ENCODE measurements at regions not wholly inside any gene's neighbourhood (a gene's known extent, or its start where the extent isn't known, plus 50 kb on each side); places are given as distances from the start of the nearest gene placed in this dataset.
A peak's percentile ranks its signal among the peaks of the same experiment; 100 is the strongest.

DNA sequence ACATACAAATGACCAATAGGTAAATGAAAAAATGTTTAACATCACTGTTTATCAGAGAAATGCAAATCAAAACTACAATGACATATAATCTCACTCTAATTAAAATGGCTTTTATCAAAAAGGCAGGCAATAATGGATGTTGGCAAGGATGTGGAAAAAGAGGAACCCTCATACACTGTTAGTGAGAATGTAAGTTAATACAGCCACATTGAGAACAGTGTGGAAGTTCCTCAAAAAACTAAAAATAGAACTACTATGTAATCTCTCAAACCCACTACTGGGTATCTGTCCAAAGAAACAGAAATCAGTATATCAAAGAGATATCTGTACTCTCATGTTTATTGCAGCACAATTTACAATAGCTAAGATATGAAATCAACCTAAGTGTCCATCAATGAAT lies 165.9 kb upstream of the HHIP start:
- no peak for DNase-seq

DNA sequence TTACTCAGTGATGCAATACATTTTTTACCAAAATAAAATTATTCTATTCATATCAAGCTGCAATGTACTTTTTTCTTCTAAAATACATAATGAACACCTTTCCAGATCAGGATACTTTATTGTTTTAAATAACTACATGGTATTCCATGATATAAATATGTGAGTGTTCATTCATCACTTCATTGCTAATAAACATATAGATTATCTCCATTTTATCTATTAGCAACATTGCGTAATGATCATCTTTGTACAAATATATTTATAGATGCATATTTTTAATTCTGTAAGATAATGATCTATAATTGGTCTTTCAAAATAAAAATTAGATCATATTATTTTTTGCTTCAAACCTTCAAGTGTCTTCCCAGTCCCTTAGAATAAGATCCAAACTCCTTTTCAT lies 156.1 kb upstream of the HHIP start:
- no peak for DNase-seq

DNA sequence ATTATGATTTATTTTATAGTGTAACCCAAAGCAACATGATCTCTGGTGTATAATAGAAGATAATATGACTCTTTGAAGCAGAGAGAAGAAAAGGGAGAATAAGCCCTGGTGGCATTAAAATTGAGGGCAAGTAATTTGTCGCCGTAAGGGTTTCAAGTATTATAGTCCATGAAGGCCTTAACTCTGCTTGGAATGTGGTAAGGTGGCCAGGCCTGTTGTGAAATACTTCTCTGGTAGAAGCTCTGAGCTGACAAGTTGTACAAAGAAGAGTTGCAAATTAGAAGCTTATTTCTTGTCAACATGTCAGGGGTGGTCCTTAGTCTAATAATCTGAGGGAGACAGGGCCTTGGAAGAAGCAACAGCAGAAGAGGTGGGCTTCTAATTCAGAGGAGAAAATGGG lies 151.7 kb upstream of the HHIP start:
- no peak for DNase-seq

DNA sequence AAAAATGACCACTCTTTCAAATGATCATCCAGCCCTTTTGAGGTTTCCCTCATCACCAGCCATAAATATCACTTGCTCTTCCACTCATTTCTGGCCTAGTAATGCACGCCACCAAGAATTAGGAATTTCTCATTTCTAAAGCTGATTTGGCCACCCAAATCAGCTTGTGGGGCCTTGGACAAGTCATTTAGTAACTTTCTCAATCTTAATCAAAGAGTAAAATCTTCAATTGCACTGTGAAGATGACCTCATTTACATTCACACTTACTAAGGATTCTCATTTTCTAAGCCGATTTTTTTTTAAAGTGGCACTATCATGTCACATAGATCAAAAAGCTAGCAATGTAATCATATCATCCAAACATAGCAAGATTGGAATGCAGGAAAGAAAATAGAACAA lies 150.0 kb upstream of the HHIP start:
- DNase-seq = no peak

DNA sequence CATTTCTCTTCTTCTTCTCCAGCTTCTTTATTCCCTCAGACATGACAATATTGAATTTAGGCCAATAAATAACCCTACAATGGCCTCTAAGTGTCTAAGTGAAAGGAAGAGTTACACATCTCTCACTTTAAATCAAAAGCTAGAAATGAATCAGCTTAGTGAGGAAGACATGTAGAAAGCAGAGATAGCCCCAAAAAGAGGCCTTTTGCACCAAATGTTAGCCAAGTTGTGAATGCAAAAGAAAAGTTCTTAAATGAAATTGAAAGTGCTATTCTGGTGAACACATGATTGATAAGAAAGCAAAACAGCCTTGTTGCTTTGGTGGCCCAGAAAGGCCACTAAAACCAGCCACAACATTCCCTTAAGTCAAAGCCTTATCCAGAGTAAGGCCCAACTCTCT lies 146.2 kb upstream of the HHIP start:
- DNase-seq = no peak

DNA sequence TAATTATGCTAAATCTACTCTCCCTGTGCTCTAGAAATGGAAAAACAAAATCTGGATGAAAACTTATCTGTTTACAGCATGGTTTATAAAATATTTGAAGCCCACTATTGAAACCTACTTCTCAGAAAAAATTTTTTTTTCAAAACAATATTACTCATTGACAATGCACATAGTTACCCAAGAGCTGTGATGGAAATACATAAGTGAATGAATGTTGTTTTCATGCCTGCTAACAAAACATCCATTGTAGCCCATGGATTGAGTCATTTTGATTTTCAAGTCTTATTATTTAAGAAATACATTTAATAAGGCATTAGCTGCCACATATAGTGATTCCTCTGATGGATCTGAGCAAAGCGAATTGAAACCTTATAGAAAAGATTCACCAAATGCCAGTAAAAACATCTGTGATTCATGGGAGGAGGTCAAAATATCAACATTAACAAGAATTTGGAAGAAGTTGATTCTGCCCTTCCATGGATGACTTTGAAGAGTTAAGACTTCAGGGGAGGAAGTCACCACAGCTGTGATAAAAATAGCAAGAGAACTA lies 144.7 kb upstream of the HHIP start:
- no peak for DNase-seq

DNA sequence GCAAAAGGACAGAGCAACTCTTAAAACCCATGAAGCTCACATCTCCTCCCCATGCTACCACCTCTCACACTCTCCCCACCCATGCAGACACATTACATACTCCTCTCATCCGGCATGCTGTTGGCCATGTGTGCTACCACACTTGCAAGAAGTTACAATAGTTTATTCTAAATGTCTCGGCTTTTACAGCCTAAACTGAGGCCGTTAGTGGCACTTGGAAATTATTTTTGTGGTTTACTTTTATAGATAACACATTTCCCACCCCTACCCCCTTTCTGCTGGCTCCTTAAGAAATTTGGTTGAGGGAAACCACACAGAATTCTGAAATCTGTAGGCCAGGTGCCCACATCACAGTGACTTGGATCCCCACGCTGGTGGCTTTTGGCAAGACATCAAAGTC lies 141.1 kb upstream of the HHIP start:
- peak; percentile 22 for DNase-seq

DNA sequence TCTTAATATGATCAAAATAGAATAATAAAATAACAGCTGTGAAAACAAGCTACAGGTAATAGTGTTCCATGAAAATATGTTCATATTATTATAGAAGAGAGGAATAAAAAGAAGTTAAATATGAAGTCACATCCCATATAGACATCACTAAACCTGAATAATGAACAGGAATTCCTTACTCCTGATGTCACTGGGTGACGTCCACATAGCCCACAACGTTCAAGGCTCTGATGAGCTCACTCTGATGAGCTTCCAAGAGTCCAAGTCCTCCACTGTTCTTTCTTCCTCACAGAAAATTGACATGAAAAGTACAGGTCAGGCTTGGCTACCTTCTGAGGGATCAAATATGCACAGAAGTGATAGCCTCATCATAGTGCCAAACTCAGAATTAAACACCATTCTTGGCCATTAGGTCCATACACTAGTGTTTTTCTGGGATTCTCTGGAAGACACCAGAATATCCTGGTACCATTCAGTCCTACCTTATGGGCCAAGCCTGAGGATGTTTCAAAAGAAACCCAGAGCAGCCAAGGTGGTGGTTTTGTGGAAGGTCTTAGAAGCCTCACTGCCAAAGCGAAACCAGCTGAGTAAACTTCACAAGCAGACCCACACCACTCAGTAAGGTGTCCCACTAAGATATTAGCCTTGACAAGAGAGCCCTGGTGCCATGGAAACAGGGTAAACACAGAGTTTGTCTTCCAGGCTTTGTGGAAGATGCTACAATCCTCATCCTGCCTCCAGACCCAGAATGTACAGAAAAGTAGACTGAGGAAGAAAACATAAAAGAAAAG lies 138.4 kb upstream of the HHIP start:
- peak; percentile 37 for DNase-seq

DNA sequence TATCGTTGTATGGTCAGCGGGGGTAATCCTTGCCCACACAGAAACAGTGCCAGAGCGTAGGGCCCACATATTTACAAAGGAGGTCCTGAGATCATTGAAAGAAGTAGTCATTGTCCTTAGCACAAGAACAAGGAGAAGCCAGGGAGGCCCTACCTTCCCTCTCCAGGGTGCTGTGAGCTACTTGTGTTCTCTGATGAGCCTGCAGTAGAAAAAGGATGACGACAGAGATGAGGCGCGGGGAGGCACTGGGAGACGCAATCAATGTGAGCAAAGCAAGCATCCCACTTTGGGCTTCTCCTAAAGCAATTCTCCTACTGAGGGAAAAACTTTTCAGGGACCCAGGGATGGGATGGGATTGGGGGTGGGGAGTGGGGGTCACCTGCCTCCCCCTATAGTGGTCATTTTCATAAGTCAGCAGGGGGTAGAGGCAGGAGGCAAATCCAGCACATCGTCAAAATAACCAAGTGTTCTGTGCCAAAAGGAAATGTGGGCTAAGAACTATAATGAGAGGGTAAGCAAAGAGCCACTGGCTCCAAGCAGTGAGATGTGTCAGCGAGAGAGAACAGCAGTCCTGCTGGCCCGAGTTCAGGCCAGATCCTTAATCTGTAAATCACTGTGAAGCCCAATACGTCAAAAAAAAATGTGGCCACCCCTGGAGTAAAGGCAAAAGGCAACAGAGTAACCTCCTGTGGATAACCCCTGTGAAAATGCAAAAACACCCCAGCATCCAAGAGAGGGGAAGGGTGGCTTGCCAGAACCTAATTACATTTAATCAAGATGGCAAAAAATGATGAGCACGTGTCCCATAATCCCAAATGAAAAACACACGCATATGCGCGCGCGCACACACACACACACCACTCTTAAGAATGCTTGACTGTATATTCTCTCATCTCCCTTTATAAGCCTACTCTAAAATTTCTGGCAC lies 136.6 kb upstream of the HHIP start:
- peak; percentile 53 for DNase-seq

DNA sequence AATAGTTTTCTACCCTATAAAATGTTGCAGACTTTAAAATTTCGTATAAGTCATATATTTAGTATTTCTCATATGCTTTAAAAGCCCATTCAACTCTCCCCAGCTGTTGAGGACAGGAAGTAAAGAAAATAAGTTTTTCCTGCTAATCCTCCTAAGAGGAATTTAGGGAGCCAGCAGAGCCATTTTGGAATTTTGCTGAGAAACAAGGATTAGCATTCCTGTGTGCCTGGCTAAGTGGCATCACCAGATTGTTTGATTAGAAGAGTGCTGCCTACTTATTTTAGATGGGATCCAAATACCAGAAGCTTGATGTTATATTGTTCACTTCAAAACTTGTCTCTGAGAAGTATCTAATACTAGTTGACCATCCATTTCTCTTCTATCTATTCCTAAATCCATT lies 131.2 kb upstream of the HHIP start:
- DNase-seq = no peak

DNA sequence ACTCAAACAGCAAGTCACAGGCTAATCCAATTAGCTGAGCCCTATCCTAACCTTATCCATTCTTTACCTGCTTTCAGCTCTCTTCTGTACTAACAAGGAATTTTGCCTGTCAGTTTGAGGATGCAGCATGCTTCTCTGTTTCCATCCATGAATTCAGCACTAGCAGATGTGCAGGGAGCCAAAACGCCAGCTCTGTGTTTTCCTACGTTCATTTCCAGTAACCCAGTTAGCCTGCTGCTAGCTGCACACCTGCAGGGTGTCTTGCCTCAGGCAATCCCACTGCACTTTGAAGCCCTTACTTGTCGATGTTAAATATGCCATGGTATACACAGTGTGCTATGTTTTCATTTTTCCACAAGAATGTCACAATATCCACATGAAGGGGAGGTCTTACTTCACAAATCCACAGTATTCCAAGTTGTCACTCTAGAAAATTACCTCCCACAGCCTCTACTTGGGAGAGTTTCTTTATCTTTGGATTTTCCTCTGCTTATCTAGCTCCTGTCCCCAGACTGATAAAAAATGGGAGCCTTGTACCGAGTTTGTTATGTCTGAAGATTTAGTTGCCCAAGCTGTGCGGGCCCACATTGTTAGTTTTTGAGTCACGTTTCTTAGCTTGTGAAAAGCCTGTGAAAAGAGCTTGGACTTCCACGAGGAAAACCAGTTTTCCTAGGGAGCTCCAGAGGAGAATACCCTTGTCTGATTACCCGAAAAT lies 127.6 kb upstream of the HHIP start:
- DNase-seq = no peak

DNA sequence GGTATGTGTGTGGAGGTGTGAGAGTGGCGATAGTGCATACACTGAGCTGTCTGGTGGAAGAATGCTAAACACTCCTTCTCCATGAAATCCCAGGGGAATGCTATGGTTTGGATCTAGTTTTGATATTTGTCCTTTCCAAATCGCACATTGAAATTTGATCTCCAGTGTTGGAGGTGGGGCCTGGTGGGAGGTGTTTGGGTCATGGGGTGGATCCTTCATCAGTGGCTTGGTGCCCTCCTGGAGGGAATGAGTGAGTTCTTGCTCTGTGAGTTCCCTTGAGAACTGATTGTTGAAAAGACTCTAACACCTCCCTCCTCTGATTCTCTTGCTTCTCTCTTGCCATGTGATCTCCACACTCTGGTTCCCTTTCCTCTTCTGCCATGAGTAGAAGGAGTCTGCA lies 114.1 kb upstream of the HHIP start:
- peak; percentile 2 for DNase-seq

DNA sequence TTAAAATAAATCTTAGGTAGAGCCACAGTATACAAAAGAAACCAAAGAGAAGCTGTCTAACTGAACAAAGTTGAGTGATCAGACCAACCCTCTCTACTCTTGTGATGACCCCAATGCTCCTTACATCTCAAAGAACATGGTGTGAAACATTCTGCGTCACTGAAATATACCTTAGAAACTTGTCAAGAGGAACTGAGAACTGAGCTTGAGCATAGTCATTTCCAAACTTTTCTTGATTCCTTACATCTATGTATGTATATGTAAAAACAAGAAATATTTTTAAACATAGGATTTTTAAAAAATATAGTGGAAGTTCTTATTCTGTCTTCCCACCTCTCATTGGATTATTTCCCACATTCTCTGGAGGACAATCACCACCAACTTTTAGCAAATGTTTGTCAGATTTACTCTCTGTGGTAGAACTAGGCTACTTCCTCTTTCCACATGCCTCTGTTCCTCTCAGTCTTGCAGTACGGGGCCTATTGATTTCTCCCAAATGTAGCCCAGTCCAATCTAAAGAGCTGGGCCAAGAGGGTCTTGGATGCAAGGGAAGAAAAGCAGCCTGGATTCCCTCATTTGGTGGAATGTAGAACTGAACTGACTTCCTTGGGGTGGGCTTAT lies 98.2 kb upstream of the HHIP start:
- no peak for DNase-seq

DNA sequence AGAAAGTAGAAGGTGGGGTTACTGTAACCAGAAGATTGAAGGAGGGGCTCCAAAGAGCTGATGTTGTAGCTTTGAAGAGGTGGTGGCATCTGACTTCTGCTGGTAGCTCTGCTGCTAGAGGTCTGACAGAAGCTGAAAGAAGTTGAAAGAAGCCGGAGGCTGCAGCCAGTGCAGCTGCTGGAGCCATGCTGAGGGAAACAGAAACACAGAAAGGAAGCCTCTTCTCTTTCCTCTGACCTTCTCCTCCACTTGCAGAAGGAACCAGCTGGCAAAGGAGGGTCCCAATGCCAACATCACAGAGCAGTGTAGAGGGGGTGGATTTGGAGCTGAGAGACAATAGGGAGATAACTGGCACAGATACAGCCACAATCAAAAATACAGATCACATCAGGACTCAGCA lies 89.3 kb upstream of the HHIP start:
- no peak for DNase-seq

DNA sequence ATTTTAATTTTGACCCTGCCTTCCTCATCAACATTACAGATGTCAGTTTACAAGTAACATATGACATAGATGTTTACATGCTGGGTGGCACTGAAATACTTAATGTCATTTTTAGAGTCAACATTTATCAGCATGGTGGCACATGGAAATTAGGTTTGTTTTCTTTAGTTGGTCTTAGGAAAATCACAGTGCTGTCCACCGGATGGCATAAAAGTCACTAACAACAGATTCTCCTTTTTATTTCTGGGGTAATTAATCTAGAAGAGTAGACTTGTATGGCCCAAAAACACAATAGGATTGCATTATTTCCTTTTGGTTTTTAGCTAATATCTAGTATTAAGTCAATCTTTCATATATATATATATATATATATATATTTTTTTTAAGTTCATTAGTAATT lies 88.6 kb upstream of the HHIP start:
- no peak for DNase-seq

DNA sequence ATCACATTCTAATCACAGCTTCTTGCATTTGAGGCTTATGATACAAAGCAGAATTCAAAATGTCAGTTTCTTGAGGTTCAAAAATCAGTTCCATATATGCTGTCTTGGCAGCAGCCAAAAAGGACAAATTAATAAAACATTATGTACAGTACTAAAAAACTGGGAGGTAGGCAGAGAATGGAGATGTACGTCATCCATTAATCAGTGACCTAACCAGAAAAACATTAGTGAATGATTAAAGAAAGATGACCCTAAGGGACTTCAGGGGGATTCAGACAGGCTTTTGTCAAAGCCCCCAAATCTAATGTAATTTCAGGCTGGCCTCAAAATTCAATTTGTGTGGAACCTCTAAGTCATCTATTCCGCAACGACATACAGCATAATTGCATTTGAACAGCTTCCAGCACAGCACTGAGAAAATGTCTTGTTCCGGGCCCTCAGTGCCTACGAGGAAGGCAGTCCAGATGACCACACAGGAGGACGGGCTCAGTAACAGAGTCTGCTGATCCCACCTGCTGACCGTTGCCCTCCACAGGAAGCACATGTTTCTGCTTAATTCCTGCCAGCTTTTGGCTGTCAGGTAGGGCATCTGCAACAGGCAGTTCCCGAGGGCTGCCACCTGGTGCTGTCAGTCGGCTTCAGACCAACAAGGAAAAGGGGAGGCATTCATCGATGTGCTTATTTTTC lies 83.8 kb upstream of the HHIP start:
- DNase-seq = no peak

DNA sequence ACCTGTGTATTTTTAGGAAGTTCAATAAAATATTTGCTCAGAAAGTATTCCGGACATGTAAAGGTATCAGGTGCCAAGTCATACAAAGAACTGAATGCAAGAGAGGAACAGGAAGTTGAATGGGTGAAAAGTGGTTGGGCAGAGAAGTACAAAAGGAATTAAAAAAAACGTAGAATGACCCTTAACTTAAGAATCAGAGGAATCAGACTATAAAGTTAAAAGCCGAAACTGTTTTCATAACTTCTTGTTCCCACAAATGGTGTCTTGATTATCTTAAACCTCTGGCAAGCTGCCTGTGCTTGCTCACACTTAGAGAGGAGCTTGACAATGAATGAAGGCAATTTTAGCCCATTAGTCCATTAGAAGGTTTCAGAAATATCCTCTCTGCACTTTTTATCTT lies 81.6 kb upstream of the HHIP start:
- DNase-seq = no peak

DNA sequence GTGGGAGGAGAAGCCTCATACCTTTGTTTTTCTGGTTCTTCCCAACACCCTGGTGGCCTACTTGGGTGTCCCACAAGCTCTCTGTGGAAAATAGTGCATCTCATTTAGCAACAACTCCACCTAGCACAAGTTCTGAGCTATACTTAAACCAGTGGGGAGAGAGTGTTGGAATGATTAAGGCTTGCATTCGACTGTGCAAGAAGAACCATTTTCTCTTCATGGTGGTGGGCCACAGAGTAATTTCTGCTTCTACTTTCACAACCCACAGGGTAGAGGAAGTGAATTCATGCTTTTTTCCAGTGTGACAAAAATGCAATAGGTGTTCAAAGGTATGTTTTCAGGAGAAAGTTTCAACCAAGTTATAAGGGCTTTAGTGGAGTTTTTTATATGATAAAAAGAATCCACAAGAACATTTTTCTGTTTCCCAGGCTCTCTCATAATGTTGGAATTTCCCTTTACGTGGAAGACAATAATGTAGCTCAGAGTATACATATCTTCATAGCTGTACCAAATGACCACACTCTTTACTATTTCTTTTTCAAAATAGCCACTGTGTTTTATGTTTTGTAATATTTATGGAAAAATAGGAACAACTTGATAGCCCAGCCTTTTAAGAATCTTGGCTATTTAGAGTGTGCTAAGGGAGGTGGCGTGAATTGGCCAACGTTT lies 80.3 kb upstream of the HHIP start:
- DNase-seq = peak; percentile 60

DNA sequence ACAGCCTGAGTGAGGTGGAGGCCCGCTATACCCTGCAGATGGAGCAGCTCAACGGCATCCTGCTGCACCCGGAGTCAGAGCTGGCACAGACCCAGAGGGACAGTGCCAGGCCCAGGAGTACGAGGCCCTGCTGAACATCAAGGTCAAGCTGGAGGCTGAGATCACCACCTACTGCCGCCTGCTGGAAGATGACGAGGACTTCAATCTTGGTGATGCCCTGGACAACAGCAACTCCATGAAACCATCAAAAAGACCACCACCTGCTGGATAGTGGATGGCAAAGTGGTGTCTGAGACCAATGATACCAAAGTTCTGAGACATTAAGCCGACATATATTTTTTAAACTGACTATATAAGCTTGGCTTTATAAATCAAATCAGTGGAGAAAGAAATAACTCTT lies 73.3 kb upstream of the HHIP start:
- no peak for DNase-seq

DNA sequence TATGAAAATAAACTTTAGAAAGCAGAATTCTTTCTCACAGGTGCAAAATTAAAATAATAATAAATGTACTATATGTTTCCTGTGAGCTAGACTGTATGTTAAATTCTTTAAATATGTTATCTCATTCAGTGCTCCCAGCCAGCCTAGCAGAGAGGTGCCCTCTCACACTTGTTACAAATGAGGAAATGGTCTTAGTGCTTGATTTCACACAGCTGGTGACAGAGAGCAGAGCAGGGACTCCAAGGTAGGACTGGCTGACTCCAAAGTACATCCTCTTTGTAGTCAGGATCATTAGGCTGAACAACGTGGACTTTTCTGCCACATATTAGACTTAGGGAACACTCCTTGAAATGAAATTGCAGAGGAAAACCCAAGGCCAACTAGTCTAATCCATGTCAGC lies 72.0 kb upstream of the HHIP start:
- DNase-seq = no peak

DNA sequence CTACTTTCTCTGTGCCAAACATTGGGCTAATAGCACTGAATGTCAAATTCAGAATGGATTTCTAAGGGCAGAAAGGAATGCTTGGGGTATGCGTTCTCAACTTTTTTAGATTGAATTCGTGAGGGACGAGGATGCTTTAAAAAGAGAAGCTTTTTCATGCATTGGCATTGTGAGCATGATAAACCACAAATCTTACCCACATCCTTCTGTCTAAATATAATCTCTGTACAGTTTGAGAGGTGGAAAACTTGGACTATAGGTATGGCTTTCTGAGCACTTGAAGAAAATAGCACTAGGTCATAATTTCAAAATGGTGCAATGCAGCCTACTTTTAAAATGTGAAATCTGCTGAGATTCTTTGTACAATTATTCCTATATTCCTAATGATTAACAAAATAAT lies 71.4 kb upstream of the HHIP start:
- DNase-seq = no peak

DNA sequence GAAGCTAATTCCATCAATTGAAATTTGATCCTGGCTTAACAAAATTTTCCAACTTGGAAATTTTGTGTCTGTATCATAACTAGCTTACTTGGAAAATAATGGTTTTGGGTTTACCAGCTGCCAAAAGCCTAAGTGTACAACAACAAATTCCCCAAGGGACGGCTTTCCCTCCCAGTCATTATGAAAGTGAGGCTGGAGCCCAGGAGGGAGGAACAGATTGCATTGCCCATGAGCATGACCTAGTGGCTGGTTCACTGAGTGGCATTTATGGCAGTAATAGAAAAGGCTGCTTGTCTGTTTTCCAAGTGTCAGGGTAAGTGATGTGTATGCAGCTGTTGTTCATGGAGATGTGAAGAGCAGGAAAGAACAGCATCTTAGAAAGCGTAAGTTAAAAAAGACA lies 70.8 kb upstream of the HHIP start:
- DNase-seq = no peak

All from fibroblast of skin of right biceps (primary cell).